IMR-90 (cell line): ENCODE measurements at regions not wholly inside any gene's neighbourhood (a gene's known extent, or its start where the extent isn't known, plus 50 kb on each side); places are given as distances from the start of the nearest gene placed in this dataset.

ENCODE experiments used
- ATAC-seq: fragments of 200-7000 bp; cut with Tn5 transposase; 2 replicates; pipeline ENCODE4 v1.9.1; 2020; ENCODE audit warnings: low read depth, mild to moderate bottlenecking, moderate library complexity
- BruUV-seq: library from RNA; stranded (reverse); fragments of 400-500 nt; replicated peaks from 2 replicates; lab custom pipeline; 2021; lab: Mats Ljungman, UMichigan
- CTCF ChIA-PET: fragments of 300-600 bp; formaldehyde crosslinking; extraction: SDS; loops from one replicate; lab custom pipeline; 2021; ENCODE audit warnings: antibody characterized with exemption; lab: Yijun Ruan, JAX
- POLR2A ChIA-PET: fragments of 300-600 bp; sonication (Branson Sonifier 250); formaldehyde crosslinking; loops from one replicate; lab custom pipeline; 2022; ENCODE audit warnings: antibody characterized with exemption; ENCODE audit not compliant: unreplicated experiment; lab: Charles Lee
- DNase-seq: peaks from one replicate; pipeline ENCODE4 v3.0.0; 2013
- H2AFZ ChIP-seq: replicated peaks from 2 replicates; pipeline ENCODE3; 2013; ENCODE audit warnings: low read length, mild to moderate bottlenecking; ENCODE audit not compliant: poor library complexity
- H2AK5ac ChIP-seq: 2 replicates; pipeline ENCODE4 v1.6.1; 2013; ENCODE audit warnings: low read depth, low read length, inconsistent platforms
- H2AK9ac ChIP-seq: replicated peaks from 2 replicates; pipeline ENCODE3; 2013; ENCODE audit warnings: mild to moderate bottlenecking, low read depth, low read length, moderate library complexity; ENCODE audit not compliant: poor library complexity
- H2BK120ac ChIP-seq: 2 replicates; pipeline ENCODE4 v1.6.1; 2013; ENCODE audit warnings: low read depth, low read length, inconsistent platforms
- H2BK15ac ChIP-seq: 3 replicates; pipeline ENCODE4 v1.6.1; 2013; ENCODE audit warnings: low read depth, low read length, inconsistent platforms
- H2BK20ac ChIP-seq: 2 replicates; pipeline ENCODE4 v1.6.1; 2013; ENCODE audit warnings: low read depth, mild to moderate bottlenecking, inconsistent platforms, low read length, moderate library complexity
- H2BK5ac ChIP-seq: 2 replicates; pipeline ENCODE4 v1.6.1; 2013; ENCODE audit warnings: mild to moderate bottlenecking, low read depth, low read length, inconsistent platforms; ENCODE audit not compliant: poor library complexity, severe bottlenecking
- H3K14ac ChIP-seq: replicated peaks from 2 replicates; pipeline ENCODE4 v1.6.1; 2013; ENCODE audit warnings: low read depth, low read length, inconsistent platforms
- H3K18ac ChIP-seq: 2 replicates; pipeline ENCODE4 v1.6.1; 2013; ENCODE audit warnings: low read depth, low read length, control low read depth
- H3K23ac ChIP-seq: 2 replicates; pipeline ENCODE4 v1.6.1; 2013; ENCODE audit warnings: low read depth, low read length, inconsistent platforms
- H3K27ac ChIP-seq: 2 replicates; pipeline ENCODE4 v1.5.1; 2013; ENCODE audit warnings: mild to moderate bottlenecking, control low read depth, low read length; ENCODE audit not compliant: insufficient read depth
- H3K27me3 ChIP-seq: 2 replicates; pipeline ENCODE4 v1.6.1; 2013; ENCODE audit warnings: low read length; ENCODE audit not compliant: control insufficient read depth, insufficient read depth
- H3K36me3 ChIP-seq: 2 replicates; pipeline ENCODE4 v1.6.1; 2013; ENCODE audit warnings: low read length, mixed read lengths; ENCODE audit not compliant: control insufficient read depth, insufficient read depth
- H3K4ac ChIP-seq: 2 replicates; pipeline ENCODE4 v1.6.1; 2013; ENCODE audit warnings: low read depth, low read length, inconsistent platforms
- H3K4me1 ChIP-seq: 2 replicates; pipeline ENCODE4 v1.6.1; 2013; ENCODE audit warnings: low read length, mixed read lengths; ENCODE audit not compliant: control insufficient read depth, insufficient read depth
- H3K4me2 ChIP-seq: 2 replicates; pipeline ENCODE4 v1.6.1; 2013; ENCODE audit warnings: low read depth, mild to moderate bottlenecking, control low read depth, low read length, moderate library complexity
- H3K4me3 ChIP-seq: 2 replicates; pipeline ENCODE4 v1.5.1; 2013; ENCODE audit warnings: low read depth, mild to moderate bottlenecking, control low read depth, low read length, moderate library complexity; ENCODE audit not compliant: insufficient read depth
- H3K56ac ChIP-seq: 2 replicates; pipeline ENCODE4 v1.6.1; 2013; ENCODE audit warnings: low read length, inconsistent platforms; ENCODE audit not compliant: insufficient read depth; ENCODE audit errors: extremely low read depth
- H3K79me1 ChIP-seq, 2 experiments: 2 replicates each; pipeline ENCODE4 v1.6.1; 2013; ENCODE audit warnings: low read length in 2 of 2, inconsistent platforms in 1 of 2, low read depth in 1 of 2
- H3K9ac ChIP-seq: 2 replicates; pipeline ENCODE4 v1.6.1; 2013; ENCODE audit warnings: low read depth, low read length, control low read depth
- H3K9me1 ChIP-seq: 2 replicates; pipeline ENCODE4 v1.6.1; 2013; ENCODE audit warnings: low read length, inconsistent platforms; ENCODE audit not compliant: insufficient read depth
- H3K9me3 ChIP-seq: 2 replicates; pipeline ENCODE4 v1.6.1; 2013; ENCODE audit warnings: low read length; ENCODE audit not compliant: control insufficient read depth, insufficient read depth
- H4K20me1 ChIP-seq: 2 replicates; pipeline ENCODE4 v1.6.1; 2013; ENCODE audit warnings: low read length, inconsistent platforms; ENCODE audit not compliant: insufficient read depth
- H4K5ac ChIP-seq: 2 replicates; pipeline ENCODE4 v1.6.1; 2013; ENCODE audit warnings: mild to moderate bottlenecking, low read depth, low read length, control low read depth
- H4K8ac ChIP-seq, 2 experiments: 2 replicates each; pipeline ENCODE4 v1.6.1; 2013; ENCODE audit warnings: low read depth in 2 of 2, low read length in 2 of 2, control low read depth in 1 of 2, inconsistent platforms in 1 of 2
- H4K91ac ChIP-seq: 2 replicates; pipeline ENCODE4 v1.6.1; 2013; ENCODE audit warnings: low read depth, low read length, inconsistent platforms; ENCODE audit not compliant: insufficient read depth
- CEBPB ChIP-seq: IDR thresholded peaks from 2 replicates; pipeline ENCODE4 v1.6.1; 2012; ENCODE audit warnings: low read depth, low read length, improper control_type of control experiment
- MAFK ChIP-seq: IDR thresholded peaks from 2 replicates; pipeline ENCODE4 v1.6.1; 2012; ENCODE audit warnings: low read depth, low read length, improper control_type of control experiment
- MXI1 ChIP-seq: IDR thresholded peaks from 2 replicates; pipeline ENCODE4 v1.6.1; 2012; ENCODE audit warnings: low read depth, mild to moderate bottlenecking, low read length, moderate library complexity, borderline replicate concordance
- WGBS, 2 experiments: methylation state at CpG; one replicate each; pipeline versions ENCODE4 v1.1.5 to v1.1.7; 2013; ENCODE audit warnings: missing lambda C conversion rate in 2 of 2; ENCODE audit not compliant: insufficient read length in 1 of 2; ENCODE audit errors: extremely low coverage in 2 of 2; 5-methylcytosine and 5-hydroxymethylcytosine counted together
- dilution Hi-C: fragments of 300-500 bp; cut with HindIII; formaldehyde crosslinking; loops from one replicate; pipeline ENCODE4 v1.14.3; 2018; ENCODE audit warnings: low sequenced_read_pairs; ENCODE audit not compliant: unreplicated experiment
- in situ Hi-C: fragments of 300-500 bp; cut with MboI; formaldehyde crosslinking; loops from 3 replicates; pipeline ENCODE4 v1.14.3; 2019; ENCODE audit warnings: low sequenced_read_pairs, inconsistent platforms, mixed read lengths
- intact Hi-C: fragments of 100-400 bp; cut with micrococcal nuclease; formaldehyde crosslinking; loops from 2 replicates; pipeline ENCODE4 v1.10.0; 2022

- Histone ChIP-seq H3K27ac (no peak overlapping the region), H2BK20ac (no peak overlapping the region), H3K14ac (no peak overlapping the region), H2BK120ac (no peak overlapping the region), H4K8ac (no peak overlapping the region), H4K91ac (no peak overlapping the region), H2AK9ac (no peak overlapping the region), H3K4ac (no peak overlapping the region), H4K20me1 (no peaks in the 10 kb centered on the region), H3K36me3 (no peaks in the 10 kb centered on the region), H3K9ac (no peak overlapping the region), H3K18ac (no peak overlapping the region), H3K4me3 (no peak overlapping the region), H2BK5ac (no peak overlapping the region), H3K79me1 (no peaks in the 10 kb centered on the region), H3K9me1 (no peaks in the 10 kb centered on the region; the same call in 1 of the 2 replicates), H3K23ac (no peak overlapping the region), H2BK15ac (no peak overlapping the region), H3K9me3 (peaks cover 4% of the 10 kb centered on the region), H2AK5ac (no peak overlapping the region), H3K56ac (no peak overlapping the region), H3K27me3 (no peaks in the 10 kb centered on the region), H4K5ac (no peak overlapping the region), H3K4me2 (no peak overlapping the region), H3K4me1 (peaks cover 2% of the 10 kb centered on the region; the same call in 1 of the 2 replicates), H2AFZ (no peak overlapping the region)
- in situ Hi-C loops = no loop called here
- ChIA-PET CTCF (no interaction called here), POLR2A (no interaction called here)
- intact Hi-C loops = no loop called here
- DNase-seq (peak; percentile 18), ATAC-seq (no peak)
- dilution Hi-C loops = no loop called here
- peak; percentile 52; the same call in 1 of the 2 replicates for TF ChIP-seq CEBPB
- no peak for TF ChIP-seq MXI1
- no peak for TF ChIP-seq MAFK
- no TSS peak for BruUV-seq
- no CpG with 5 or more reads among the region's 3 CpGs for WGBS, 2 experiments
Observed at GRCh38 chr12:105910030-105910429, 228.7 kb downstream of the NUAK1 start.
